Neural progenitor cell (in vitro differentiated cells): ENCODE measurements at regions not wholly inside any gene's neighbourhood (a gene's known extent, or its start where the extent isn't known, plus 50 kb on each side); places are given as distances from the start of the nearest gene placed in this dataset.

Experiments
- CTCF ChIP-seq: fragments of 200-600 bp; sonication (generic); IDR thresholded peaks from 2 replicates; pipeline ENCODE4 v1.5.1; 2017; ENCODE audit warnings: antibody characterized with exemption, mild to moderate bottlenecking
- EZH2 ChIP-seq: fragments of 200-600 bp; sonication (generic); IDR thresholded peaks from 2 replicates; pipeline ENCODE4 v1.6.1; 2017; ENCODE audit warnings: antibody characterized with exemption, mild to moderate bottlenecking, moderate library complexity

- TF ChIP-seq CTCF (no peak), EZH2 (no peak)
Measured at GRCh38 chr4:126678618-126679017, 954.1 kb upstream of the INTU start.
